Erythroblast (primary cell): ENCODE measurements at regions not wholly inside any gene's neighbourhood (a gene's known extent, or its start where the extent isn't known, plus 50 kb on each side); places are given as distances from the start of the nearest gene placed in this dataset.

Experiments
- GATA1 ChIP-seq: IDR thresholded peaks from 2 replicates; pipeline ENCODE4 v1.6.1; 2011; ENCODE audit warnings: low read depth, mild to moderate bottlenecking, control low read depth, low read length, moderate library complexity
- POLR2A ChIP-seq: IDR thresholded peaks from 2 replicates; pipeline ENCODE4 v1.6.1; 2011; ENCODE audit warnings: mild to moderate bottlenecking, low read length

DNA sequence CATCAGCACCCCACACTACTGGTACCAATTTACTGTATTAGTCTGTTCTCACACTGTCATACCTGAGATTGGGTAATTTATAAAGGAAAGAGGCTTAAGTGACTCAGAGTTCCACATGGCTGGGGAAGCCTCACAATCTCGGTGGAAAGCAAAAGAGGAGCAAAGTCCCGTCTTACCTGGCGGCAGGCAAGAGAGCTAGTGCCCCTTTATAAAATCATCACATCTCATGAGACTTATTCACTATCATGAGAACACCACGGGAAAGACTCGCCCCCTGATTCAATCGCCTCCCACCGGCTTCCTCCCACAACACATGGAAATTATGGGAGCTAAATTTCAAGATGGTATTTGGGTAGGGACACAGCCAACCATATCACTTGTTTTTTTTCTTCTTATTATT, 717.2 kb downstream of the TRIB2 start:
- TF ChIP-seq GATA1 (no peak), POLR2A (no peak)
